DMS 273 treated with DMSO at 0.1 percent for 48 hours (cell line): ENCODE measurements at regions not wholly inside any gene's neighbourhood (a gene's known extent, or its start where the extent isn't known, plus 50 kb on each side); places are given as distances from the start of the nearest gene placed in this dataset.

Experiments used
- DNase-seq: peaks from one replicate; lab custom pipeline; 2025; lab: John Stamatoyannopoulos, UW

GRCh38 chr14:26855077-26855753 lies 257.4 kb upstream of the NOVA1 start:
- DNase-seq, result no peak

- no peak for DNase-seq
These were observed 259.2 kb upstream of the NOVA1 start for GRCh38 chr14:26856876-26857518.

GRCh38 chr14:26859483-26859882 lies 261.6 kb upstream of the NOVA1 start:
- no peak for DNase-seq

DNA sequence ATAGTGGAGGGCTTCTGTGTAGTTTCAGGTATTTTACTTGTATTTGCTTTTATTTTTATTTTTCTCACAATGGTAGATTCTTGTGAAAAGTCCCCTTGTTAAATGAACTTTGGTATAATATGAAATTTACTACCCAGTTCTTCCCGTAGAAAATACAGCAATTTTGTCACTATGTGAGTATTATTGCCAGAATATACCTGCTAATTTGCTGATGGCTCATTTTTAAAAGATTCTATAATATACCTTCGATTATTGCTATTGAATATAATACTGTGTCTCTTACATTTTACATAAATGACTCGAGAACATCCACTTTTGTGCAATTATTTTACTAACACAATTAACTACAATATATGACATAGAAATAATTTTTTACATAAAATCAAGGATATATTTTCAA lies 262.3 kb upstream of the NOVA1 start:
- DNase-seq, result no peak

DNA sequence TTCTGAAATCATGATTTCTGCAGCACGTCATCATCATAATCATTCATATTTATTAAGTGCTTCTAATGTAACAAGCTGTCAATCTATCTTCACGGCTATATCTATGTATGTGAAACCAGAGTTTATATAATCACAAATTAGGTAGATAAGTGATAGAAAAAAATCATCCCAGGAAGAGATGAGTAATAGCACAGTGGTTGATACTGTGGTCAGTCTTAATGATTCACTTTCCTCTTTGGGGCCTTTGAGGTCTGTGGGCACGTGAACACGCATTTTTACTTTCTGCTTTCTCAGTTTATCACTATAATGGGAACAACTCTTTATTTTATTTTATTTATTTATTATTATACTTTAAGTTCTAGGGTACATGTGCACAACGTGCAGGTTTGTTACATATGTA lies 265.9 kb upstream of the NOVA1 start:
- DNase-seq, result no peak

- no peak for DNase-seq
These were observed 268.9 kb upstream of the NOVA1 start for GRCh38 chr14:26866721-26867120.

DNA sequence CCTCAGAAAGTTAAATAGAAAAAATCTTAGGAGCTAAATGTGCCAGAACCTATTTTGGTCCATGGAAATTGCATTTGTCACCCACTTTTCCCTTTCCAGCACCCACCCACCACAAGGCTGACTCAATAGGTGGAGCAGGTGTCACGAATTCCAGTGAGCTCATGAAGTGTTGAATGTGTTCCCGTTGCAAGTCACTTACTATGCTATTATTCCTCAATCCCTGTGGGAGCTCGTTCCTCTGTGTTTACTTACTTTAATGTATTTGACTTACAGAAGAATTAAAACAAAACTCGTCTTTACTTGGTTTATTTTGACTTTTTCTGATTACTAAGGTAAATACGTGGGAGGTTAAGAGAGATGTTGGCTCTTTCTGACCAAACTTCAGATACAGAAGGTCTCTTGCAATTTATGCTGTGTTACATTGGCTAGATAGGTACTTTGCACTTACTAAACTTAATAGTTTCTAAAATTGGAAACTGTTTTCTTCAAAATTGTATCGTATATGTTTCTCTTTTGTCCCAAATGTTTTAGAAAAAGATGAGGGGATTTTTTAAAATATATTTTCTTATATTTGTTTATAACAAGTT lies 269.4 kb upstream of the NOVA1 start:
- no peak for DNase-seq

- no peak for DNase-seq
These were observed 272.3 kb upstream of the NOVA1 start for GRCh38 chr14:26870096-26870495.

- DNase-seq, result no peak
These were observed 273.1 kb upstream of the NOVA1 start for GRCh38 chr14:26870722-26871617.

DNA sequence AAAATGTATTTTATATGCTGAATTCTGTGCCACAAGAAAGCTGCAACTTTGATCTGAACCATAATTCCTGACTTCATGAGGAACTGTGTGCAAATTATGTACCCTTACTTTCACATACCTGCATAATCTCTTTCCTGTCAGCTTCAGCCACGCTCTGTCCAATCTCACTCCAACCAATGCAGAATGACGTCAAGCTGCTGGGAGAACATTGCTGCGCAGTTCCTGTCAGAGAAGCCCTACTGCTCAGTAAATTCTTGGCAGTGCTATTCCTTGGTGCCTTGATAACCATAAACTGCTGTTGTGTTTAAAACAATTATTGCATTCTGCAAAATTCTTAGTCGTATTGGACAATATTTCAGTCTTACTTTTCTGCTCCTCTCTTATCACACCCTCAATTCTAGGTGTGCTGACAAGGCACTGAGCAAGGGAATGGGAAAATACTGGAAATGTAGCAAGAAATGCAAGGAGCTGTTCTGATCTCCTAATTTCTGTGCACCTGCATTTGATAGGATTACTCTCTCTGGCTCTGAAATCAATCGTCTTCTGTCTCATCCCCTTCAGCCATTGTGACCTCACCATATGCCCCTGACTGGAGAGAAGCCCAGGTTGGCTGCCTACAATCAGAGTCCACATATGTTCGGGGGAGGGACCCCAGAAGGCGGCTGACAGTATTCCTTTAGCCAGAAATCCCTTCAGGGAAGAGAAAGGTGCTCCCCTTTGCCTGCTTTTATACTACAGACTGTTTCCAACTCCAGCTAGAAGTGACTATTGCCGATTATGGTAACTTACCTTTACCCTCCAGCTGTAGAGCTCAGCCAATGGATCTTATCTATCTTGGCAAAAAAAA lies 274.9 kb upstream of the NOVA1 start:
- no peak for DNase-seq

- DNase-seq, result no peak
These were observed 275.6 kb upstream of the NOVA1 start for GRCh38 chr14:26873362-26873960.

GRCh38 chr14:26887847-26888246 lies 290.0 kb upstream of the NOVA1 start:
- DNase-seq, result no peak

DNA sequence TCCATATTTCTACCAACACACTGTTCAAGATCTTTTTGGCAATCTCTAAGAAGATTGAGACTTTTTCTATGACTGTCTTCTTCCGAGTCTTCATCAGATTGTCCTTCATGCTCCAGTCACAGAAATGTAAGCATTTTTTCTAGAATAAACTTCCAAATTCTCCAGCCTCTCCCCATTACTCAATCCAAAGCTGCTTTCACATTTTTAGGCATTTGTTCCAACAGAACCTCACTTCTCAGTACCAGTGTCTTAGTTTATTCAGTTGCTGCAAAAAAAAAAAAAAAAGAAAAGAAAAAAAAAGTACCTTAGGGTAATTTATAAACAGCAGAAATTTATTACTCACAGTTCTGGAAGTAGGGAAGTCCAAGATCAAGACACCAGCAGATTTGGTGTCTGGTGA lies 290.8 kb upstream of the NOVA1 start:
- DNase-seq, result no peak

DNA sequence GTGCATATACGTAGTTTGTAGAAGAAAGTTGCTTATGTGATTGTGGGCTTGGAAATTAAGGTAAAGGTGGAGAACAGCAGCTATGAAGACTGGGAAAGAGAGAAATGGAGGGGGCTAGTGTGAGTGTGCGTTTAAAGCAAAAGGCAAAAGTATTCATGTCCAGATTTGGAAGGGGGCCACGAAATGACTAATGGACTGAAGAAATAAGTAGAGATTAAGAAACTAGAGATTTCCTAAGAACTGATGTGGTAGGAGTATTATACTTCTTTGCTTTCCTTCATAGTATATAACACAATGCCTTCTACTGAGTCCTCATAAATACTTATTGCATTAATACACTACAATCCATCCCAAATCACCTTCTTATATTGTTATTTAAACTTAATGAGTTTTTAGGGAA lies 298.6 kb upstream of the NOVA1 start:
- no peak for DNase-seq

DNA sequence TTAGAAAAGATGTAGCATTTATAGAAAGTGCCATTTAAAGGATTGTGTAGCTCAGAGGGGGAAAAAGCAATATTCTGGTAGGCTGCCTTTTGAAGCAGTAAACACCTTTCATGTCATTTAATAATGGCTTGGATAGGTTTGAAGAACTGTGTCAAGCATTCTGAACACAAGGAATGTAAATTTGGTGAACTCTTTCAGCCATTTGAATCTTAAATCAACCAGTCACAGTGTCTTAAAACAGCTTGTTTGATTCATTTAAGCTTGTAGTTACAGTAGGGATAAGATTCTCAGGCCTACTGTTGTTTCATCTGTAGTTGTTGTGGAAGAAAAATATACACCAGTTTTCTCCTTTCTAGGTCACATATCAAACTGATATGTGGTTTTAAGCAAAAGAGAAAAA lies 299.4 kb upstream of the NOVA1 start:
- no peak for DNase-seq

DNA sequence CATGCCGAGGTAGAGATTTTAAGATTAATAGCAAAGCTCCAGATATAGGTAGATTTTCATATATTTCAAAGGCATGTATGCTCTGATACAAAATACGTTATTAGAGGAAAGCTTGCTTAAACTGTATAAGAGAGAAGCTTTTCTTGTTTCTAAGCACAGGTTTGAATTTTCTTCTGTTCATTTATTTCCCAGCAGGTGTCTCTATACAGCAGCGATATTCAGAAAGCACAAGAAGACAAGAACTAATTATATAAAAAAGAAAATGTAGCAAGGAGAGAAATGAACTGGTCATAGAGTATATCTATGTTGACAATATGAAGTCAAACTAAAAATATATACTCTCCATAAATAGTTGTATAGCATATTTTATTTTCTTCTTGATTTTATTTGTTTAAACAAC lies 307.4 kb upstream of the NOVA1 start:
- no peak for DNase-seq

- DNase-seq, result no peak
These were observed 316.0 kb upstream of the NOVA1 start for GRCh38 chr14:26913786-26914185.

- no peak for DNase-seq
These were observed 319.3 kb upstream of the NOVA1 start for GRCh38 chr14:26917086-26917485.

- no peak for DNase-seq
These were observed 328.2 kb upstream of the NOVA1 start for GRCh38 chr14:26925876-26926584.

DNA sequence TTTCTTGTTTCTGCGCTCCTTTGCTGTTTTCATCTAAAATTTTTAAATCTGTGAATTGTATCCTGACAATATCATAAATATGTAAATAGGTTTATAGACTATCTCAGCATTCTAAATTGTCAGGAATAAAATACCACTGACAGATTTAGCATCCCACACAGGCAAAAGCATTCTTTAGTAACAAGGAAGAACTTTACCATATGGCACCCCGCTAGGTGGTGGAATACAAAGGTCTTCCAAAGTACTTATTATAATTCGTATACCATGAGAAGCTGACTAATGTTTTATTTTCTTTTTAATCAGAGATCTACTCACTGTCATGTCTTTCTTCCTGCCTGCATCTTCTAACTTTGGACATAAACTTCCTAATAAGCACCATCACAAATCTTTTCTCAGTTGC lies 328.8 kb upstream of the NOVA1 start:
- DNase-seq, result no peak

DNA sequence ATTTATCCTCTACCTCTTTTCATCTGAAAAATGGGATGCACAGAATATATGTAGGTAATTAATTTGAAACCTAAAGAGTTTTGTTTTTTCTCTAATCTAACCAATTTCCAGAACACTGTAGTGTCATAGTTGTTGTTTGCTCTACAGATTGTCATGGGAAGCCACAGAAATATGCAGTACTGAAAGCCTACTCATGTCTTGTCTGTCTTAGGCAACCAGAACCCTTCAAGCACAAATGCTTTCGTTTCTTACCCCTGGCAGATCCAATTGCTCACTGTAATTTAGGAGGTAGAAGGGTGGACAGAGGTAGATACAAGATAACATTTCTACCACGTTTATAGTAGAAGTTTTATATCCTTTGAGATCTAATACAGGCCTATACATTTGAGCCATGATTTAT lies 330.2 kb upstream of the NOVA1 start:
- no peak for DNase-seq
